ENCODE measurements at regions not wholly inside any gene's neighbourhood (a gene's known extent, or its start where the extent isn't known, plus 50 kb on each side); places are given as distances from the start of the nearest gene placed in this dataset.
"Not testable (repeated sequence)": the region's sequence is repeated elsewhere in the genome, so short reads cannot be mapped to it uniquely, and the experiment has no call there.

GRCh38 chr3:78495301-78495700 is 1272.5 kb downstream of the ROBO1 start:
- intact Hi-C loops (cut with DNase I) = no loop called here
- WGBS = 78% methylated on average over 1 of the region's 1 CpG
- Histone ChIP-seq H3K27me3 (ENCODE audit: control insufficient read depth, insufficient read depth) (no peaks in the 10 kb centered on the region), H3K4me1 (ENCODE audit: control insufficient read depth, insufficient read depth, low read length) (no peaks in the 10 kb centered on the region), H3K27ac (ENCODE audit: low read length) (no peak overlapping the region), H3K4me3 (ENCODE audit: low read length) (no peak overlapping the region), H3K9me3 (ENCODE audit: control insufficient read depth, low read length) (no peaks in the 10 kb centered on the region)
- DNase-seq (no peak), ATAC-seq (no peak)

GRCh38 chr3:78496501-78496900 is 1271.3 kb downstream of the ROBO1 start:
- Histone ChIP-seq H3K27me3 (ENCODE audit: control insufficient read depth, insufficient read depth) (no peaks in the 10 kb centered on the region), H3K4me3 (ENCODE audit: low read length) (no peak overlapping the region), H3K9me3 (ENCODE audit: control insufficient read depth, low read length) (no peaks in the 10 kb centered on the region), H3K27ac (ENCODE audit: low read length) (no peak overlapping the region), H3K4me1 (ENCODE audit: control insufficient read depth, insufficient read depth, low read length) (no peaks in the 10 kb centered on the region)
- no peak for DNase-seq
- intact Hi-C loops (cut with DNase I) = no loop called here
- WGBS = 60% methylated on average over 5 of the region's 5 CpGs
- peak in 1 of 2 donors; percentile 40 for ATAC-seq

- no peak overlapping the region for H3K27ac ChIP-seq (ENCODE audit: low read length)
- intact Hi-C loops (cut with DNase I) = no loop called here
- ATAC-seq (peak; percentile 80 to 88), DNase-seq (peak in 2 of 3 donors; percentile 11 to 35)
- H3K4me3 ChIP-seq (ENCODE audit: low read length) = no peak overlapping the region
- WGBS = 44% methylated on average over 4 of the region's 4 CpGs
- H3K9me3 ChIP-seq (ENCODE audit: control insufficient read depth, low read length) = no peaks in the 10 kb centered on the region
- no peaks in the 10 kb centered on the region for H3K4me1 ChIP-seq (ENCODE audit: control insufficient read depth, insufficient read depth, low read length)
- no peaks in the 10 kb centered on the region for H3K27me3 ChIP-seq (ENCODE audit: control insufficient read depth, insufficient read depth)
These were observed 1270.8 kb downstream of the ROBO1 start for GRCh38 chr3:78497021-78497420.

GRCh38 chr3:78497767-78498166 is 1270.0 kb downstream of the ROBO1 start:
- H3K27me3 ChIP-seq (ENCODE audit: control insufficient read depth, insufficient read depth) = no peaks in the 10 kb centered on the region
- H3K9me3 ChIP-seq (ENCODE audit: control insufficient read depth, low read length) = no peaks in the 10 kb centered on the region
- DNase-seq (no peak), ATAC-seq (no peak)
- no peak overlapping the region for H3K4me3 ChIP-seq (ENCODE audit: low read length)
- H3K27ac ChIP-seq (ENCODE audit: low read length) = no peak overlapping the region
- no peaks in the 10 kb centered on the region for H3K4me1 ChIP-seq (ENCODE audit: control insufficient read depth, insufficient read depth, low read length)
- WGBS = 57% methylated on average over 2 of the region's 2 CpGs
- intact Hi-C loops (cut with DNase I) = no loop called here

- 79% methylated on average over 4 of the region's 4 CpGs for WGBS
- H3K4me3 ChIP-seq (ENCODE audit: low read length) = no peak overlapping the region
- intact Hi-C loops (cut with DNase I) = no loop called here
- H3K27ac ChIP-seq (ENCODE audit: low read length) = no peak overlapping the region
- ATAC-seq (no peak), DNase-seq (no peak)
- no peaks in the 10 kb centered on the region for H3K9me3 ChIP-seq (ENCODE audit: control insufficient read depth, low read length)
- H3K27me3 ChIP-seq (ENCODE audit: control insufficient read depth, insufficient read depth) = no peaks in the 10 kb centered on the region
- no peaks in the 10 kb centered on the region for H3K4me1 ChIP-seq (ENCODE audit: control insufficient read depth, insufficient read depth, low read length)
These were observed 1261.7 kb downstream of the ROBO1 start for GRCh38 chr3:78506061-78506460.

- no peak overlapping the region for H3K4me3 ChIP-seq (ENCODE audit: low read length)
- no peaks in the 10 kb centered on the region for H3K9me3 ChIP-seq (ENCODE audit: control insufficient read depth, low read length)
- H3K4me1 ChIP-seq (ENCODE audit: control insufficient read depth, insufficient read depth, low read length) = no peaks in the 10 kb centered on the region
- intact Hi-C loops (cut with DNase I) = no loop called here
- no peaks in the 10 kb centered on the region for H3K27me3 ChIP-seq (ENCODE audit: control insufficient read depth, insufficient read depth)
- H3K27ac ChIP-seq (ENCODE audit: low read length) = no peak overlapping the region
- ATAC-seq = no peak
- no peak for DNase-seq
- WGBS = 51% methylated on average over 2 of the region's 2 CpGs
These were observed 1261.1 kb downstream of the ROBO1 start for GRCh38 chr3:78506581-78507195.

GRCh38 chr3:78507196-78507984 is 1260.4 kb downstream of the ROBO1 start:
- WGBS = 43% methylated on average over 6 of the region's 6 CpGs
- no peak overlapping the region for H3K27ac ChIP-seq (ENCODE audit: low read length)
- ATAC-seq (no peak), DNase-seq (no peak)
- H3K4me1 ChIP-seq (ENCODE audit: control insufficient read depth, insufficient read depth, low read length) = no peaks in the 10 kb centered on the region
- no peaks in the 10 kb centered on the region for H3K9me3 ChIP-seq (ENCODE audit: control insufficient read depth, low read length)
- no peak overlapping the region for H3K4me3 ChIP-seq (ENCODE audit: low read length)
- intact Hi-C loops (cut with DNase I) = no loop called here
- H3K27me3 ChIP-seq (ENCODE audit: control insufficient read depth, insufficient read depth) = no peaks in the 10 kb centered on the region

GRCh38 chr3:78511840-78512239 is 1256.0 kb downstream of the ROBO1 start:
- H3K4me3 ChIP-seq (ENCODE audit: low read length) = no peak overlapping the region
- no peak for ATAC-seq
- 63% methylated on average over 2 of the region's 2 CpGs for WGBS
- intact Hi-C loops (cut with DNase I) = no loop called here
- DNase-seq = no peak
- no peaks in the 10 kb centered on the region for H3K27me3 ChIP-seq (ENCODE audit: control insufficient read depth, insufficient read depth)
- H3K4me1 ChIP-seq (ENCODE audit: control insufficient read depth, insufficient read depth, low read length) = no peaks in the 10 kb centered on the region
- no peak overlapping the region for H3K27ac ChIP-seq (ENCODE audit: low read length)
- H3K9me3 ChIP-seq (ENCODE audit: control insufficient read depth, low read length) = no peaks in the 10 kb centered on the region

GRCh38 chr3:78512786-78513185 is 1255.0 kb downstream of the ROBO1 start:
- H3K4me1 ChIP-seq (ENCODE audit: control insufficient read depth, insufficient read depth, low read length); DNase-seq; H3K9me3 ChIP-seq (ENCODE audit: control insufficient read depth, low read length); ATAC-seq; intact Hi-C loops (cut with DNase I); H3K27me3 ChIP-seq (ENCODE audit: control insufficient read depth, insufficient read depth); H3K27ac ChIP-seq (ENCODE audit: low read length); H3K4me3 ChIP-seq (ENCODE audit: low read length): not testable (repeated sequence)
- 77% methylated on average over 4 of the region's 4 CpGs for whole genome bisulfite sequencing

GRCh38 chr3:78516437-78516836 is 1251.4 kb downstream of the ROBO1 start:
- 83% methylated on average over 3 of the region's 3 CpGs for WGBS
- H3K9me3 ChIP-seq (ENCODE audit: control insufficient read depth, low read length) = no peaks in the 10 kb centered on the region
- H3K27ac ChIP-seq (ENCODE audit: low read length) = no peak overlapping the region
- no peak overlapping the region for H3K4me3 ChIP-seq (ENCODE audit: low read length)
- H3K4me1 ChIP-seq (ENCODE audit: control insufficient read depth, insufficient read depth, low read length) = no peaks in the 10 kb centered on the region
- ATAC-seq = no peak
- H3K27me3 ChIP-seq (ENCODE audit: control insufficient read depth, insufficient read depth) = no peaks in the 10 kb centered on the region
- DNase-seq = no peak
- intact Hi-C loops (cut with DNase I) = no loop called here

- Histone ChIP-seq H3K9me3 (ENCODE audit: control insufficient read depth, low read length) (no peaks in the 10 kb centered on the region), H3K4me3 (ENCODE audit: low read length) (no peak overlapping the region), H3K27ac (ENCODE audit: low read length) (no peak overlapping the region), H3K27me3 (ENCODE audit: control insufficient read depth, insufficient read depth) (no peaks in the 10 kb centered on the region), H3K4me1 (ENCODE audit: control insufficient read depth, insufficient read depth, low read length) (no peaks in the 10 kb centered on the region)
- ATAC-seq (no peak), DNase-seq (no peak)
- intact Hi-C loops (cut with DNase I) = no loop called here
These were observed 1250.9 kb downstream of the ROBO1 start for GRCh38 chr3:78516937-78517336.
